H9 (cell line): ENCODE measurements at regions not wholly inside any gene's neighbourhood (a gene's known extent, or its start where the extent isn't known, plus 50 kb on each side); places are given as distances from the start of the nearest gene placed in this dataset.

ENCODE experiments used
- DNase-seq: peaks from one replicate; pipeline ENCODE4 v3.0.0-alpha.2; 2017
- H2AFZ ChIP-seq: one replicate; pipeline ENCODE4 v1.6.1; 2013; ENCODE audit warnings: mild to moderate bottlenecking, low read length, control low read depth, moderate library complexity
- H2AK5ac ChIP-seq: 2 replicates; pipeline ENCODE4 v1.6.1; 2013; ENCODE audit warnings: low read length, control low read depth, mixed read lengths; ENCODE audit not compliant: insufficient read length
- H2BK120ac ChIP-seq: one replicate; pipeline ENCODE4 v1.6.1; 2013; ENCODE audit warnings: low read depth, mild to moderate bottlenecking, low read length, control low read depth, inconsistent platforms; ENCODE audit not compliant: poor library complexity, severe bottlenecking
- H2BK12ac ChIP-seq: 2 replicates; pipeline ENCODE4 v1.6.1; 2013; ENCODE audit warnings: low read length, control low read depth, mixed read lengths, low read depth; ENCODE audit not compliant: insufficient read length
- H2BK15ac ChIP-seq: 2 replicates; pipeline ENCODE4 v1.6.1; 2013; ENCODE audit warnings: low read depth, low read length, control low read depth
- H2BK20ac ChIP-seq: one replicate; pipeline ENCODE4 v1.6.1; 2013; ENCODE audit warnings: low read depth, mild to moderate bottlenecking, low read length, control low read depth, inconsistent platforms; ENCODE audit not compliant: poor library complexity, severe bottlenecking
- H2BK5ac ChIP-seq: 2 replicates; pipeline ENCODE4 v1.6.1; 2013; ENCODE audit warnings: low read length, control low read depth, mixed read lengths; ENCODE audit not compliant: insufficient read length
- H3K14ac ChIP-seq: 2 replicates; pipeline ENCODE4 v1.6.1; 2013; ENCODE audit warnings: low read length, control low read depth; ENCODE audit not compliant: insufficient read depth
- H3K18ac ChIP-seq: 2 replicates; pipeline ENCODE4 v1.6.1; 2013; ENCODE audit warnings: low read depth, mild to moderate bottlenecking, mixed read lengths, low read length, control low read depth; ENCODE audit not compliant: insufficient read length
- H3K23ac ChIP-seq: 2 replicates; pipeline ENCODE4 v1.6.1; 2013; ENCODE audit warnings: low read length, control low read depth, mixed read lengths, low read depth; ENCODE audit not compliant: insufficient read length
- H3K23me2 ChIP-seq: 2 replicates; pipeline ENCODE4 v1.6.1; 2013; ENCODE audit warnings: low read depth, mild to moderate bottlenecking, mixed read lengths, low read length, control low read depth; ENCODE audit not compliant: insufficient read length, poor library complexity, severe bottlenecking
- H3K27ac ChIP-seq: 2 replicates; pipeline ENCODE4 v1.5.1; 2013; ENCODE audit warnings: low read length, control low read depth, mixed read lengths, low read depth; ENCODE audit not compliant: insufficient read length
- H3K27me3 ChIP-seq: 2 replicates; pipeline ENCODE4 v1.6.1; 2013; ENCODE audit warnings: low read length, control low read depth, inconsistent platforms; ENCODE audit not compliant: insufficient read depth
- H3K4ac ChIP-seq: 2 replicates; pipeline ENCODE4 v1.6.1; 2013; ENCODE audit warnings: low read depth, mild to moderate bottlenecking, control low read depth, inconsistent platforms, low read length, moderate library complexity
- H3K4me1 ChIP-seq: 2 replicates; pipeline ENCODE4 v1.6.1; 2013; ENCODE audit warnings: low read length, control low read depth, inconsistent platforms; ENCODE audit not compliant: insufficient read depth
- H3K4me2 ChIP-seq: 2 replicates; pipeline ENCODE4 v1.6.1; 2013; ENCODE audit warnings: low read length, control low read depth, mixed read lengths; ENCODE audit not compliant: insufficient read length, insufficient read depth
- H3K56ac ChIP-seq: 2 replicates; pipeline ENCODE4 v1.6.1; 2013; ENCODE audit warnings: low read depth, mild to moderate bottlenecking, mixed read lengths, low read length, control low read depth; ENCODE audit not compliant: insufficient read length
- H3K79me1 ChIP-seq: 2 replicates; pipeline ENCODE4 v1.6.1; 2013; ENCODE audit warnings: low read depth, mild to moderate bottlenecking, moderate library complexity, low read length, control low read depth, inconsistent platforms; ENCODE audit not compliant: insufficient read depth, poor library complexity, severe bottlenecking
- H3K79me2 ChIP-seq: 2 replicates; pipeline ENCODE4 v1.6.1; 2013; ENCODE audit warnings: low read length, control low read depth, inconsistent platforms; ENCODE audit not compliant: insufficient read depth
- H3K9ac ChIP-seq: 2 replicates; pipeline ENCODE4 v1.6.1; 2013; ENCODE audit warnings: low read length, control low read depth, mixed read lengths; ENCODE audit not compliant: insufficient read length; ENCODE audit errors: extremely low read depth
- H3K9me3 ChIP-seq: one replicate; pipeline ENCODE4 v1.6.1; 2013; ENCODE audit warnings: low read depth, low read length, inconsistent platforms; ENCODE audit not compliant: control insufficient read depth
- H3T11ph ChIP-seq: one replicate; pipeline ENCODE4 v1.6.1; 2013; ENCODE audit warnings: mild to moderate bottlenecking, low read length, control low read depth, inconsistent platforms
- H4K20me1 ChIP-seq: one replicate; pipeline ENCODE4 v1.6.1; 2013; ENCODE audit not compliant: control insufficient read depth, insufficient read length, insufficient read depth
- H4K5ac ChIP-seq: 2 replicates; pipeline ENCODE4 v1.6.1; 2013; ENCODE audit warnings: low read depth, mild to moderate bottlenecking, mixed read lengths, low read length, control low read depth; ENCODE audit not compliant: insufficient read length
- H4K8ac ChIP-seq: replicated peaks from 2 replicates; pipeline ENCODE4 v1.6.1; 2013; ENCODE audit warnings: low read length, control low read depth, mixed read lengths, low read depth; ENCODE audit not compliant: insufficient read length
- H4K91ac ChIP-seq: 2 replicates; pipeline ENCODE4 v1.6.1; 2013; ENCODE audit warnings: low read depth, mild to moderate bottlenecking, moderate library complexity, mixed read lengths, low read length, control low read depth; ENCODE audit not compliant: insufficient read length
- H3K27ac Mint-ChIP-seq, 3 experiments: 2 replicates in 2 of 3; 3 replicates in 1 of 3; pipeline ENCODE4 v1.8.0; 2020 to 2021; ENCODE audit warnings: mixed read lengths in 3 of 3, mild to moderate bottlenecking in 1 of 3, moderate library complexity in 1 of 3
- H3K27me3 Mint-ChIP-seq: 2 replicates; pipeline ENCODE4 v1.8.0; 2021; ENCODE audit warnings: low read depth, mild to moderate bottlenecking, moderate library complexity, mixed read lengths
- H3K36me3 Mint-ChIP-seq, 3 experiments: 2 replicates in 2 of 3; 3 replicates in 1 of 3; pipeline ENCODE4 v1.8.0; 2020 to 2021; ENCODE audit warnings: low read depth in 3 of 3, mixed read lengths in 3 of 3; ENCODE audit not compliant: insufficient read depth in 1 of 3
- H3K4me1 Mint-ChIP-seq, 2 experiments: 2 replicates each; pipeline ENCODE4 v1.8.0; 2020; ENCODE audit warnings: mixed read lengths in 2 of 2
- H3K4me3 Mint-ChIP-seq, 2 experiments: 2 replicates in 1 of 2; 3 replicates in 1 of 2; pipeline ENCODE4 v1.8.0; 2020 to 2021; ENCODE audit warnings: mild to moderate bottlenecking in 2 of 2, mixed read lengths in 2 of 2, moderate library complexity in 1 of 2
- H3K9me3 Mint-ChIP-seq, 2 experiments: 2 replicates in 1 of 2; 3 replicates in 1 of 2; pipeline ENCODE4 v1.8.0; 2020; ENCODE audit warnings: mild to moderate bottlenecking in 2 of 2, mixed read lengths in 2 of 2, moderate library complexity in 1 of 2
- WGBS: extraction: QIAGEN DNeasy Blood & Tissue Kit; methylation state at CpG from one replicate; pipeline ENCODE4 v1.1.7; 2013; ENCODE audit warnings: missing lambda C conversion rate, low lambda C conversion rate, mixed read lengths; ENCODE audit not compliant: insufficient read length; ENCODE audit errors: extremely low coverage; 5-methylcytosine and 5-hydroxymethylcytosine counted together
- TF ChIP-seq, protein P1 (sequence below): fragments of 200-600 bp; sonication (generic); conservative IDR thresholded peaks from 3 replicates; pipeline ENCODE4 v1.8.0; 2021; ENCODE audit warnings: antibody characterized with exemption, mild to moderate bottlenecking

DNA sequence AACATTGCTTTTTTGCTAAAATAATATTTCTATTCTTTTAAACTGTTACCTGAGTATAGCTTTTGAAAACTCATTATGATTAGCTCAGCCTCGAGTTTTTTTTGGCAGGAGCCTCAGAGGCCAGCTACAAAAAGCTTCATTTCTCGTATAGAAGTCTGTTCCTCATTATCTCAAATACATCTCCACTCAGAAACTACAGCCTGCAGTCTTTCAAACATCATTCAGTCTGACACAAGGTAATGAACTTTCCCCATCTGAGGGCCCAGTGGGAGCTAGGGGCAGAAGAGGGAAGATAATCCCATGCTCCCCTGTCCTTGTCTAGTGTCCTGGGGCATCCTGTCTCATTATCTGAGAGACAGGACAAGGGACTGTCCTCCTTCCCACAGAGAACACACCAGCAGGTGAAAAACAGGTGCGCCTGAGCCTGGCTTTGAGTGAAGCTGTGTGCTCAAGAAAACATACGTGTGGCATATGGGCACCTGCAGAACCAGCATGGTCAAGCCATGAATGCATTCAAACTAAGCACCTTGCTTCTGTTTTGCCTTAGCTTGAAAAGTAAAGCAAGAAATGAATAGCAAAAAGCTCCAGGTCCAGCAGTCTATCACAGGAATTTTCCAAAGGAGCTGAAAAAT lies 247.5 kb downstream of the MREG start:
- no peak overlapping the region for H3K18ac ChIP-seq
- DNase-seq, result no peak
- H4K20me1 ChIP-seq, result no peaks in the 10 kb centered on the region
- H2BK5ac ChIP-seq, result no peak overlapping the region
- H4K8ac ChIP-seq, result no peak overlapping the region
- no peak overlapping the region for H3K4ac ChIP-seq
- TF ChIP-seq, protein P1, sequence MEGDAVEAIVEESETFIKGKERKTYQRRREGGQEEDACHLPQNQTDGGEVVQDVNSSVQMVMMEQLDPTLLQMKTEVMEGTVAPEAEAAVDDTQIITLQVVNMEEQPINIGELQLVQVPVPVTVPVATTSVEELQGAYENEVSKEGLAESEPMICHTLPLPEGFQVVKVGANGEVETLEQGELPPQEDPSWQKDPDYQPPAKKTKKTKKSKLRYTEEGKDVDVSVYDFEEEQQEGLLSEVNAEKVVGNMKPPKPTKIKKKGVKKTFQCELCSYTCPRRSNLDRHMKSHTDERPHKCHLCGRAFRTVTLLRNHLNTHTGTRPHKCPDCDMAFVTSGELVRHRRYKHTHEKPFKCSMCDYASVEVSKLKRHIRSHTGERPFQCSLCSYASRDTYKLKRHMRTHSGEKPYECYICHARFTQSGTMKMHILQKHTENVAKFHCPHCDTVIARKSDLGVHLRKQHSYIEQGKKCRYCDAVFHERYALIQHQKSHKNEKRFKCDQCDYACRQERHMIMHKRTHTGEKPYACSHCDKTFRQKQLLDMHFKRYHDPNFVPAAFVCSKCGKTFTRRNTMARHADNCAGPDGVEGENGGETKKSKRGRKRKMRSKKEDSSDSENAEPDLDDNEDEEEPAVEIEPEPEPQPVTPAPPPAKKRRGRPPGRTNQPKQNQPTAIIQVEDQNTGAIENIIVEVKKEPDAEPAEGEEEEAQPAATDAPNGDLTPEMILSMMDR, result no peak
- no peak overlapping the region for H4K91ac ChIP-seq
- H3K9ac ChIP-seq, result no peak overlapping the region
- no peaks in the 10 kb centered on the region for H3K79me2 ChIP-seq
- H2AK5ac ChIP-seq, result no peak overlapping the region
- no peaks in the 10 kb centered on the region for H3K79me1 ChIP-seq
- H3K23ac ChIP-seq, result no peak overlapping the region
- H2BK20ac ChIP-seq, result no peak overlapping the region
- H2BK120ac ChIP-seq, result no peak overlapping the region
- H2BK12ac ChIP-seq, result no peak overlapping the region
- H3K56ac ChIP-seq, result no peak overlapping the region
- no peaks in the 10 kb centered on the region for H3K4me1 ChIP-seq
- peaks cover 7 to 10% of the 10 kb centered on the region in 2 experiments; a peak in 4 of 5 replicates for H3K9me3 Mint-ChIP-seq
- no peaks in the 10 kb centered on the region for H3K23me2 ChIP-seq
- H3K27me3 Mint-ChIP-seq, result no peaks in the 10 kb centered on the region
- no peak overlapping the region for H3K14ac ChIP-seq
- H3T11ph ChIP-seq, result no peak overlapping the region
- no CpG with 5 or more reads among the region's 4 CpGs for WGBS
- H3K9me3 ChIP-seq, result no peaks in the 10 kb centered on the region
- peaks cover 0 to 5% (median 5%) of the 10 kb centered on the region in 3 experiments; a peak in 4 of 7 replicates for H3K36me3 Mint-ChIP-seq
- no peak overlapping the region for H3K4me2 ChIP-seq
- no peak overlapping the region for H3K4me3 Mint-ChIP-seq
- no peak overlapping the region for H3K27ac Mint-ChIP-seq
- no peak overlapping the region for H3K27ac ChIP-seq
- H2AFZ ChIP-seq, result no peak overlapping the region
- no peak overlapping the region for H2BK15ac ChIP-seq
- no peak overlapping the region for H4K5ac ChIP-seq
- no peaks in the 10 kb centered on the region for H3K27me3 ChIP-seq
- peaks cover 3 to 7% of the 10 kb centered on the region in 2 experiments; a peak in 3 of 4 replicates for H3K4me1 Mint-ChIP-seq
